HUES64 (cell line): ENCODE measurements at regions not wholly inside any gene's neighbourhood (a gene's known extent, or its start where the extent isn't known, plus 50 kb on each side); places are given as distances from the start of the nearest gene placed in this dataset.
"Not testable (repeated sequence)": the region's sequence is repeated elsewhere in the genome, so short reads cannot be mapped to it uniquely, and the experiment has no call there.

Experiments used
- H3K27ac ChIP-seq: 2 replicates; pipeline ENCODE4 v1.7.0; 2013; ENCODE audit warnings: low read depth, low read length, inconsistent platforms
- H3K27me3 ChIP-seq: 2 replicates; pipeline ENCODE4 v1.6.1; 2013; ENCODE audit warnings: mild to moderate bottlenecking, low read length; ENCODE audit not compliant: insufficient read depth
- H3K36me3 ChIP-seq: 2 replicates; pipeline ENCODE4 v1.6.1; 2013; ENCODE audit warnings: mild to moderate bottlenecking, low read length; ENCODE audit not compliant: insufficient read depth
- H3K4me1 ChIP-seq: 2 replicates; pipeline ENCODE4 v1.6.1; 2013; ENCODE audit warnings: mild to moderate bottlenecking, low read length, moderate library complexity; ENCODE audit not compliant: insufficient read depth
- H3K4me3 ChIP-seq: 2 replicates; pipeline ENCODE4 v1.5.1; 2013; ENCODE audit warnings: mild to moderate bottlenecking, low read length, moderate library complexity
- H3K9ac ChIP-seq: 2 replicates; pipeline ENCODE4 v1.6.1; 2013; ENCODE audit warnings: mild to moderate bottlenecking, low read depth, low read length
- H3K9me3 ChIP-seq: 2 replicates; pipeline ENCODE4 v1.6.1; 2013; ENCODE audit warnings: low read depth, low read length; ENCODE audit not compliant: insufficient read depth
- WGBS: fragments of 150-250, 120-280 bp; methylation state at CpG from one replicate; pipeline ENCODE4 v1.1.7; 2013; ENCODE audit warnings: missing lambda C conversion rate; 5-methylcytosine and 5-hydroxymethylcytosine counted together

DNA sequence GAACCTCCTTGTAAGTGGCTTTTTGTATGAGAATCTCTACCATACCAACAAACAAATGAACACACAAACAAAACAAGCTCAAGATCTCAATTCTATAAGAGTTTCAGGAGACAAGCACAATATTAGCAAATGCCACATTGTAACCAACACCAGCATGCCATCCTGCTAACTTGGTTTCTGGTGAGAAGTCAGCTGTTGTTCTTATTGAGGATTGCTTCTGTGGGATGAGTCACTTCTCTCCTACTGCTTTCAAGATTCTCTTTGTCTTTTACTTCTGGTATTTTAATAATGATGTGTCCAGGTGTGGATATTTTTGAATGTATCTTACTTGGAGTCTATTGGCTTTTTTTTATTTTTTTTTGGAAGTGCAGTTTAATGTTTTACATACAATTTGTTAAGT lies 131.7 kb downstream of the BCL2L11 start:
- no peak overlapping the region for H3K9ac ChIP-seq
- H3K36me3 ChIP-seq = peaks cover under 1% of the 10 kb centered on the region; the same call in 1 of the 2 replicates
- H3K27me3 ChIP-seq = no peaks in the 10 kb centered on the region
- H3K27ac ChIP-seq = no peak overlapping the region
- H3K4me1 ChIP-seq = no peaks in the 10 kb centered on the region
- no peaks in the 10 kb centered on the region for H3K9me3 ChIP-seq
- H3K4me3 ChIP-seq = no peak overlapping the region

DNA sequence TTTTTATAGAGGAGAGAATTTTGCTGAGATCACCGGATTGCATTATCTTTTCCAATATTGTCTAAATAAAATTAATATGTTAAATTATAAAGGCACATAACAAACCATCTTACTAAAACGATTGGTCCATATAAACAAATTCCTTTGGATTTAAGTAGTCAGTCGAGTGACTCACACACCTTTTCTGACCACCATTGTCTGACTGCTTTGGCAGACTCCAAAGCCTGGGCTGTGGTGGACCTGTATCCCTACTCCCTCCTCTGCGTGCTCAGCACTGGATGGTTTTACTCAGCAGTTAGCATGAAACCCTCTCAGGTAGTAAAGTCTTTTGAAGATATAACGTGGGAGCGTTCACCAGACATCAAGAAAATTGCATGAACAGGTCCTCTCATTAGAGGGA lies 134.2 kb downstream of the BCL2L11 start:
- H3K9ac ChIP-seq, H3K27me3 ChIP-seq, H3K27ac ChIP-seq, H3K4me1 ChIP-seq, H3K36me3 ChIP-seq, H3K9me3 ChIP-seq, H3K4me3 ChIP-seq: not testable (repeated sequence)
- 95% methylated on average over 3 of the region's 6 CpGs for WGBS

DNA sequence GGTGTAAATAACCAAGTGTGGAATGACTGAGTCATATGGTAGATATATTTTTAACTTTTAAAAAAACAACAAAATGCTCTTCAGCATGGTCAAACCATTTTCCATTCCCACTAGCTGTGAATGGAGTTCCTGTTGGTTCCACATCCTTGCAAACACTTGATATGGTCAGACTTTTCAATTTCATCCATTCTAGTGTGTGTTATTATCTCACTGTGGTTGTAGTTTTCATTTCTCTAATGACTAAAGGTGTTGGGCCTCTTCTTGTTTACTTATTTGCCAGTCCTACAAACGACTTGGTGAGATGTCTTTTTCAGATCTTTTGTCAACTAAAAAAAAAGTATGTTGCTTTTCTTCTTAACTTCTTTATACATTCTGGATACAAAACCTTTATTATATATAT lies 135.9 kb downstream of the BCL2L11 start:
- not testable (repeated sequence) for H3K4me3 ChIP-seq, H3K27me3 ChIP-seq, H3K27ac ChIP-seq, H3K4me1 ChIP-seq, H3K9ac ChIP-seq, H3K36me3 ChIP-seq, H3K9me3 ChIP-seq
- WGBS = no CpG with 5 or more reads among the region's 1 CpG

DNA sequence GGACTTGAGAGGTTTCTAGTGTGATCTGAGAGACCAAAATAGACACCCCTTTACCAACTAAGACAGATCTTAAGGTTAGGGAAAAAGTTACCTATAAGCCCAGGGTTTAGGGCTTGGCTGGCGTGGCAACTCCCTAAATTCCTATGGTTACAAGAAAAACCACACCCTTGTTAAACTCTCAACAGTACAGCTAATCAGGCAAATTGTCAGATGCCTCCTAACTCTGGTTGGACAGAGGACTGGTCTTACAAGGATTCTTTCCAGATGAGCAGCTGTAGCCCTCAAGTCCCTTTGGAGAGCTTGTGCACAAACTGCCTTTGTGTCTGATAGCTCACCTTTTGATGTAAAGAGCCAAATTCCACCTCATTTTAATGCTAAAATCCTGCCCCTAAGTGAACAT lies 136.9 kb downstream of the BCL2L11 start:
- H3K9me3 ChIP-seq, H3K36me3 ChIP-seq, H3K9ac ChIP-seq, H3K4me3 ChIP-seq, H3K4me1 ChIP-seq, H3K27ac ChIP-seq, H3K27me3 ChIP-seq: not testable (repeated sequence)
- WGBS = 100% methylated on average over 1 of the region's 1 CpG

DNA sequence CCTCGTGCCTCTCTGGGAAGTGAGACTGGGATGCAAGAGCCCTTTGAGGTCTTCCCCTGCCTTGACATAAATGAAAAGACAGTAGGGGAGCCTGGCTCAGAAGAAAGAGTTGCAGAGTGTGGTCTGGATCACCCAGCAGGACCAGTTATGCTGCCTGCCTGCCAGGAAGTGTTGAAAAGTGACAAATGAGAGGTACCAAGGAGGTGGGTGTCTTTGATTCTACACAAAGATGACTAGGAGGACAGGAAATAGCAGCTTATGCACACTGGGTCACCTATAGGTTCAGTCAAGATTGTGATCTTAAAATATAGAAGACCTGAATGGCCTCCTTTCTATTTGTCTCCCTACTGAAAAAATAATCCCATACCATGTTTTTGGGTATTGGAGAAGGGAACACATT lies 137.6 kb downstream of the BCL2L11 start:
- H3K9ac ChIP-seq, H3K36me3 ChIP-seq, H3K27me3 ChIP-seq, H3K9me3 ChIP-seq, H3K4me3 ChIP-seq, H3K27ac ChIP-seq, H3K4me1 ChIP-seq: not testable (repeated sequence)
- WGBS = 71% methylated on average over 1 of the region's 1 CpG

DNA sequence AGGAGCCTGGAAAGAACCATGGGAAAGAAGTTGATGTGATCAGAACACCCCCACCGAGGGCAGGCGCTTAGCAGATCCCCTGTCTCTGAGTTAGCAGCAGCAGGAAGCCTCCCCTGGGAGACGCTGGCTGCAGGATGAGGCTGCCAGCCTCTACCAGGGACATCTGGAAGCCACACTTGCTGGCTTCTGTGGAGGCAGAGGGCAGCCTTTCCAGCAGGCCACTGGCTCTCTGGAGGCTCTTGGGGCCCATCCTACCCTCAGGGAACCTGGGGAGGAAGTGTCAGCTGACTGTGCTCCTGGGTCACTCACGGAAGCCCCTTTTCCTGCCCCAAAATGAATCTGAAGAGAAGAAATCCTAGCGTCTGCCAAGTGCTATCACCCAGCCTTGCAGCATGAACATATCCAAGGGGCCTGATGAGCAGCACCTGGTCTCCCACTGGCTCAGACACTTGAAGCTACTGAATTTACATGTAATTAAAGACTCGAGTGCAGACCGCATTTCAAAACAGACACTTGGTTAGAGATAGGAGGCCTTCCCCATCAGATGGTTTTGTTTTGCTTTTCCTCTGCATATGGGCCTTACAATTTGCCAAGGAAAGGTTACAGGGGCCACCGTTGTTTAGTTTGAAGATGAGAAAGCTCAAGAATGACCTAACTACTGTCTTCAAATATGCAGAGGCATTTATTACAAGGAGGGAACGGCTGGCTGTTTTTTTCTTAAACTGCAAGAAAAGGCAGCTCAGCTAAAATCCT lies 142.1 kb downstream of the BCL2L11 start:
- H3K36me3 ChIP-seq, H3K4me1 ChIP-seq, H3K27ac ChIP-seq, H3K9me3 ChIP-seq, H3K4me3 ChIP-seq, H3K27me3 ChIP-seq, H3K9ac ChIP-seq: not testable (repeated sequence)
- 59% methylated on average over 3 of the region's 9 CpGs for WGBS

DNA sequence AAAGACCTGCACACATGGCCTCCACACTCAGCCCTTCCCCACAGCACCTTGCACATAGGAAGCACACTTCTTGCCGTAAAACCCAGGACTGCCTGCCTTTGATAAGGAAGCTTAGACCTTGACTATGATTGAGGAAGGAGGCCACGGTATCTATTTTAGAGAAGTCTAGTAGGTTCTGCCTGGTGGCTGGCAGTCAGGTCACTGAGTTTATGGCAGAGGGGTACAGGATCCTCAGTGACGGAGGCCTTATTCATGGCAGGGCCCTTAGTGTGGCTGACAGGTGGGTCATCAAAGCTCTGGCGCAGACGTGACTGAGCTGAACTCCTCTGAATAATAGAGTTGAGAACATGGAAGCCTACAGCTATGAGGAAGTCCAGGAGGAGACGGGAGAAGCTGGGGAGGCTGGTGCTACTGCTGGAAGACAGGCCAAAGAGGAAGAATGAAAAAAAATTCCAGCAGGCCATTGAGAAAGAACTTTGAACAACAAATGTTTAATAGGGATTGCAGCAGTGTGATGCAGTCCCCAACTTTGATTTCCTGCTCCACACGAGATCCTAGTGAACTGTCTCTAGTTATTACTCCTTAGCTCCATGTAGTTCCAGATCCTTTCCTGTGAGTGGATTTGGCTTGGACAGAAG lies 142.8 kb downstream of the BCL2L11 start:
- not testable (repeated sequence) for H3K4me3 ChIP-seq, H3K27me3 ChIP-seq, H3K9ac ChIP-seq, H3K9me3 ChIP-seq, H3K36me3 ChIP-seq, H3K27ac ChIP-seq, H3K4me1 ChIP-seq
- WGBS = no CpG with 5 or more reads among the region's 7 CpGs

DNA sequence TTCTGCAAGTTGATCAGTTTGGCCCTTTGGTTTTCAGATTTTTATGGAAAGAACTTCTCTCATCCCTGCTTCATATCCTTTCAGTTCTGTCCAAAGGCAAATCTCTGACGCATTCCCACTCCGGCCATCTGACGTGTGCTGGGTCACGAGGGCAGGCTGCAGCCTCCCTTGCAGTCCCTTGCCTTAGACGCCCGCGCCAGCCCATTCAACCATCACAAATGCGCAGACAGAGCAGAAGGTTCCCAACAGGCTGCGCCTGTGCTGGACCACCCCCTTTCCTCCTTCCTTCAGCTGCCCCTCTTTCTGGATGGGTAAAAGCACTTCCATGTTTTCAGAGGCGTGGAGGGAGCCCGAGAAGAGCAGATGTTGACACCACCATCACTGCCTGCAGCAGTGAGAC lies 144.2 kb downstream of the BCL2L11 start:
- 93% methylated on average over 9 of the region's 11 CpGs for WGBS

DNA sequence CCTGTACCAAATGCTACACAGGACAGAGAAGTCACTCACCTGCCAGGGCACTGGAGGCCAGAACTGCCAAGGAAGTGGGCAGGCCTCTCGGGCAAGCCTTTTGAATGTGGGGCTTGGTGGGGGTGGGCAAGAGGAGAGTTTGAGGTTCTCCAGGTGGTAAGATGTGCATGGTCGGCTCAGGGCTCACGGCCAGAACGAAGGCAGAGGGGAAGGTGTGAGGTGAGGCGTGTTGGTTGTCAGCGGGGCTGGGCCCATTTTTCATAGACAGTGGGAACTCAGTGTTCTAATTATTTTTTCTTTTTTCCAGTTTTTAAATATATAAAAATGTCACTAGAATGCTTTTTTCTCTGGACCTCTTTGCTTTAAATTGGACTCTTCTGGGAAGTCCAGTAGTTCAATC lies 145.8 kb downstream of the BCL2L11 start:
- H3K4me3 ChIP-seq, H3K4me1 ChIP-seq, H3K27ac ChIP-seq, H3K27me3 ChIP-seq, H3K9ac ChIP-seq, H3K9me3 ChIP-seq, H3K36me3 ChIP-seq: not testable (repeated sequence)
- WGBS = 84% methylated on average over 4 of the region's 6 CpGs

More for the DNA sequence above, 144.2 kb downstream of the BCL2L11 start:
- H3K4me3 ChIP-seq, H3K27ac ChIP-seq, H3K36me3 ChIP-seq, H3K4me1 ChIP-seq, H3K9ac ChIP-seq, H3K9me3 ChIP-seq, H3K27me3 ChIP-seq: not testable (repeated sequence)

DNA sequence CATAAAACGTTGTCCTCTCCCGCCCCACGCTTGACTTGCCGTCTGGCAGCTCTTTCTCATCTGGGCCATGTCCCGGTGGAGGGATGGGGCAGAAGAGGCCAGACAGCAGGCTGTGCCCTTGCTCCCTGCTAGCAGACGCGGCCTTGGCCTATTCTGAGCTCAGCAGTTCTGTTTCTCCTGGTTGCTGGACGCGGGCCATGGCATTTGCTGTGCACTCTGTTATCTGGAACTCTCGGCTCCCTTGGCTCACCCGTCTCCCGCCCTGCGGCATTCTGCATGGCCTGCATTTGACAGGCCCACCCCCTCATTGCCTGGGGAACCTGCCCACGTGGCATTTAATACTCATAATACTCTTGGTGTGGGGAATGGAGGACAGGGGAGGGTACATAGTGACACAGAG lies 146.3 kb downstream of the BCL2L11 start:
- not testable (repeated sequence) for H3K27me3 ChIP-seq, H3K4me1 ChIP-seq, H3K4me3 ChIP-seq, H3K9me3 ChIP-seq, H3K27ac ChIP-seq, H3K9ac ChIP-seq, H3K36me3 ChIP-seq
- WGBS = 93% methylated on average over 13 of the region's 14 CpGs

DNA sequence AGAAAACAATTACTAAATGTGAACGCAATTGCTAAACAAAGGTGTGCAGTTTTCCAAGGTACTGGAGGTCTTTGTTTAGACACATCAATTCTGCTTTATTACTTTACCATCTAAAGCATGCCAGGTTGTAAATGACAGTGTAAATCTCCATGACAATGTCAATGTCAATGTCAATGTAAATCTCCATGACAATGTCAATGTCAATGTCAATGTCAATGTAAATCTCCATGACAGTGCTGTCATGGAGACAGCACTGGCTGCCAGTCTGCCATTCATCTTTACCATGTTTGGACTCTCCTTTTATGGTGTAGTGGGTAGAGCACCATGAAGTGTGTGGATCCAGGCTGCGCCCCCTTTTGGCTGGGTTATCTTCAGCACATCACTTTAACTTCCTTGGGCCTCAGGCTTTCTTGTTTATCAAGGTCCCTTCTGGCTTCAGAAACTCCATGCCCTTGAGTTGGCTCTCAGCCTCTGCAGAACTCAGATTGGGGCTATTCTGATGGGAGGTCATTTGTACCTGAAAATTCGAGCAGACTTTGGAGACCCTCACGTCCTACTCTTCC lies 149.1 kb downstream of the BCL2L11 start:
- H3K4me3 ChIP-seq, H3K36me3 ChIP-seq, H3K27ac ChIP-seq, H3K9ac ChIP-seq, H3K27me3 ChIP-seq, H3K4me1 ChIP-seq, H3K9me3 ChIP-seq: not testable (repeated sequence)
- WGBS = no CpG with 5 or more reads among the region's 4 CpGs

DNA sequence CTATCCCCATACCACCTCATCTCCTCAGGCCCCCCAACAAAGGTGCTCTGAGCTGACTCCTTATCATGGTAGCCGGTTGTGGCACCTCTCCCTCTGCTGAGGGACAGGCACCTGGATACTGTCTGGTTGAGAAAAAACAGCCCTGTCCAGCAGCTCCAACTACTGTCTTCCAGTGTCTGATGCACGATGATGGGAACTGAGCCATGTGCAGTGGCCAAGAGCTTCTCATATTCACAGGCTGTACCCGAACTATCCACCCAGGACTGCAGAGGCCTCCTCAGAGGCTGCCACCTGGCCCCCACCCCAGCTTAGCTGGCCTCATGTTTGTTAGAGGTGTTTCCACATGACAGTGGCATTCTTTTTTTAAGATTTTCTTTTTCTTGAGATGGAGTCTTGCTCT lies 149.9 kb downstream of the BCL2L11 start:
- not testable (repeated sequence) for H3K36me3 ChIP-seq, H3K9me3 ChIP-seq, H3K4me3 ChIP-seq, H3K9ac ChIP-seq, H3K4me1 ChIP-seq, H3K27me3 ChIP-seq, H3K27ac ChIP-seq
- WGBS = 93% methylated on average over 2 of the region's 3 CpGs
